ENCODE measurements at regions not wholly inside any gene's neighbourhood (a gene's known extent, or its start where the extent isn't known, plus 50 kb on each side); places are given as distances from the start of the nearest gene placed in this dataset.

- Histone ChIP-seq H3K36me3 (replicated peaks in 1 of 2; ENCODE audit: control insufficient read depth in 1 of 2, insufficient read depth in 2 of 2, low read length in 2 of 2) (no peaks in the 10 kb centered on the region), H3K79me2 (ENCODE audit: insufficient read depth, low read length) (no peaks in the 10 kb centered on the region), H3K4me1 (ENCODE audit: insufficient read depth, low read length) (no peaks in the 10 kb centered on the region), H3K4me3 (replicated peaks in 1 of 3; ENCODE audit: insufficient read depth in 1 of 3, low read depth in 2 of 3, low read length in 3 of 3) (no peak overlapping the region), H3K9ac (ENCODE audit: insufficient read depth, low read depth, low read length) (no peak overlapping the region), H4K20me1 (ENCODE audit: insufficient read depth, low read length) (no peaks in the 10 kb centered on the region), H3K27me3 (ENCODE audit: control insufficient read depth in 1 of 2, insufficient read depth in 2 of 2, low read length in 2 of 2) (no peaks in the 10 kb centered on the region), H3K27ac (ENCODE audit: extremely low read length, insufficient read depth, low read length) (no peak overlapping the region), H3K4me2 (ENCODE audit: low read depth, low read length) (no peak overlapping the region), H3K9me3 (ENCODE audit: low read length) (no peaks in the 10 kb centered on the region), H2AFZ (ENCODE audit: low read length) (no peak overlapping the region)
- in situ Hi-C loops (cut with HindIII; ENCODE audit: extremely low pct_ligation_motif_present, low pct_unique_long_range_greater_than_20kb) (no loop called here), intact Hi-C loops (cut with micrococcal nuclease; ENCODE audit: unreplicated experiment) (loop anchor here (2.0 to 5.0 kb wide), 2 partner anchors 102 to 213 kb away; no protein-coding TSS in a partner anchor)
- no peak for TF ChIP-seq ZBTB10 (CRISPR knock-in tag; IDR thresholded peaks at IDR 0.05; ENCODE audit: borderline replicate concordance)
- no peak for TF ChIP-seq LBX2 (CRISPR knock-in tag; IDR thresholded peaks at IDR 0.05; ENCODE audit: borderline replicate concordance)
- no peak for TF ChIP-seq BCL3 (CRISPR knock-in tag; IDR thresholded peaks at IDR 0.05)
- no peak for TF ChIP-seq ZXDC (CRISPR knock-in tag; IDR thresholded peaks at IDR 0.05)
- no peak for TF ChIP-seq UBTF (CRISPR knock-in tag; IDR thresholded peaks at IDR 0.05)
- no peak for TF ChIP-seq GTF3A (CRISPR knock-in tag; conservative IDR thresholded peaks at IDR 0.05)
- TF ChIP-seq ZNF337 (CRISPR knock-in tag; IDR thresholded peaks at IDR 0.05; ENCODE audit: borderline replicate concordance, low read depth) = no peak
- no peak for TF ChIP-seq KDM5B (CRISPR knock-in tag; IDR thresholded peaks at IDR 0.05; ENCODE audit: borderline replicate concordance)
- no peak for TF ChIP-seq ZNF326 (CRISPR knock-in tag; IDR thresholded peaks at IDR 0.05; ENCODE audit: borderline replicate concordance)
- TF ChIP-seq NRL (CRISPR knock-in tag; IDR thresholded peaks at IDR 0.05; ENCODE audit: borderline replicate concordance) = no peak
- no peak for TF ChIP-seq ZFY (CRISPR knock-in tag; IDR thresholded peaks at IDR 0.05)
- no peak for TF ChIP-seq ZNF740 (CRISPR knock-in tag; IDR thresholded peaks at IDR 0.05)
- no TSS peak for BruUV-seq (replicated peaks)
- ATAC-seq (no peak; the same call in 2 of the 3 replicates), FAIRE-seq (no peak), DNase-seq (ENCODE audit: low spot score) (no peak)
- WGBS (ENCODE audit: low lambda C conversion rate) = 0% methylated on average over 1 of the region's 1 CpG
- ChIA-PET POLR2A (no interaction called here), CTCF (ENCODE audit: low intra/inter-chr PET ratio, low total read pairs) (no interaction called here)
Measured at GRCh38 chr3:87900061-87900460, 158.7 kb downstream of the CGGBP1 start.

All from HepG2 (cell line).